PFSK-1 (cell line): ENCODE measurements at regions not wholly inside any gene's neighbourhood (a gene's known extent, or its start where the extent isn't known, plus 50 kb on each side); places are given as distances from the start of the nearest gene placed in this dataset.

Source experiments
- FOXP2 ChIP-seq: optimal IDR thresholded peaks from 2 replicates; pipeline ENCODE3; 2011; ENCODE audit warnings: borderline replicate concordance, control low read depth, inconsistent platforms; ENCODE audit not compliant: insufficient read depth; ENCODE audit errors: extremely low read length, extremely low read depth
- POLR2AphosphoS5 ChIP-seq: IDR thresholded peaks from 2 replicates; pipeline ENCODE4 v1.6.1; 2012; ENCODE audit warnings: low read depth, mild to moderate bottlenecking, control low read depth, low read length, moderate library complexity
- REST ChIP-seq, 2 experiments: IDR thresholded peaks; 2 replicates each; pipeline versions ENCODE4 v1.6.1 to v1.8.0; 2011 to 2012; ENCODE audit warnings: low read depth in 2 of 2, low read length in 2 of 2, control low read depth in 1 of 2, inconsistent platforms in 1 of 2, mild to moderate bottlenecking in 1 of 2, moderate library complexity in 1 of 2; ENCODE audit not compliant: insufficient read depth in 1 of 2
- SIN3A ChIP-seq: IDR thresholded peaks from 2 replicates; pipeline ENCODE4 v1.6.1; 2012; ENCODE audit warnings: mild to moderate bottlenecking, low read length, moderate library complexity, borderline replicate concordance; ENCODE audit not compliant: insufficient read depth
- TAF1 ChIP-seq: IDR thresholded peaks from 2 replicates; pipeline ENCODE4 v1.6.1; 2012; ENCODE audit warnings: low read length, control low read depth, borderline replicate concordance; ENCODE audit not compliant: insufficient read depth

- no peak for TF ChIP-seq REST (IDR thresholded peaks at IDR 0.05; ENCODE audit: insufficient read depth in 1 of 2, low read depth in 2 of 2, low read length in 2 of 2)
- TF ChIP-seq TAF1 = no peak
- TF ChIP-seq SIN3A = no peak
- no peak for TF ChIP-seq POLR2AphosphoS5
- TF ChIP-seq FOXP2 = no peak
These were observed 125.2 kb upstream of the SNX19 start for GRCh38 chr11:131041331-131042040.

GRCh38 chr11:131042041-131042390 lies 125.7 kb upstream of the SNX19 start:
- no peak for TF ChIP-seq TAF1
- no peak for TF ChIP-seq POLR2AphosphoS5
- no peak for TF ChIP-seq SIN3A
- no peak for TF ChIP-seq REST (IDR thresholded peaks at IDR 0.05; ENCODE audit: insufficient read depth in 1 of 2, low read depth in 2 of 2, low read length in 2 of 2)
- no peak for TF ChIP-seq FOXP2

GRCh38 chr11:131043251-131043650 lies 127.0 kb upstream of the SNX19 start:
- no peak for TF ChIP-seq SIN3A

- TF ChIP-seq TAF1 (no peak), SIN3A (no peak), POLR2AphosphoS5 (no peak), REST (IDR thresholded peaks at IDR 0.05; ENCODE audit: insufficient read depth in 1 of 2, low read depth in 2 of 2, low read length in 2 of 2) (no peak), FOXP2 (no peak)
These were observed 128.6 kb upstream of the SNX19 start for GRCh38 chr11:131044851-131045250.

GRCh38 chr11:131052367-131052766 lies 136.1 kb upstream of the SNX19 start:
- no peak for TF ChIP-seq TAF1
- TF ChIP-seq POLR2AphosphoS5 = no peak
- TF ChIP-seq SIN3A = no peak

- no peak for TF ChIP-seq TAF1
- TF ChIP-seq FOXP2 = no peak
- TF ChIP-seq REST (IDR thresholded peaks at IDR 0.05; ENCODE audit: insufficient read depth in 1 of 2, low read depth in 2 of 2, low read length in 2 of 2) = no peak
- no peak for TF ChIP-seq SIN3A
- TF ChIP-seq POLR2AphosphoS5 = no peak
These were observed 139.8 kb upstream of the SNX19 start for GRCh38 chr11:131056036-131056435.
